ENCODE measurements at regions not wholly inside any gene's neighbourhood (a gene's known extent, or its start where the extent isn't known, plus 50 kb on each side); places are given as distances from the start of the nearest gene placed in this dataset.

DNA sequence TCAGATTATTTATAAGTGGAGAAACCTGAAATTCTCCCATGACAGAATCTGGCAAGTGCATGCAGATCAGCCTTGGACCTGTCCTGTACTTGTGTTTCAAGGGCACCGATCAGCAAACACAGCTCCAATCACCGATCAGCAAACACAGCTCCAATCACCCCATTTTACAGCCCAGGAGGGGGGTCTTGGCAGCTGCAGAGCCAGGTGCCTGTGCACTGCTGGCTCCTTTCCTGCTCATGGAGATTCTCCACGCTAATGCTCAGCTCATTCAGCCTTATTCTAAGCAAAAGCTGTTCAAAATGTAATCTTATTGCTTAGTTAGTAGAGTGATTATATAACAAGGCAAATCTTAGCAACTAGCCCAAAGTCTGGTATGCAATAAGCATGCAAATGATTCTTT is 623.1 kb upstream of the HS6ST1 start:
- 34 to 37% methylated on average over 3 of the region's 3 CpGs for WGBS, 2 donors
- Histone ChIP-seq H3K4me1 (ENCODE audit: control insufficient read depth in 2 of 2, insufficient read depth in 2 of 2, low read length in 1 of 2) (no peaks in the 10 kb centered on the region), H3K27me3 (ENCODE audit: control insufficient read depth in 1 of 2, insufficient read depth in 2 of 2, low read length in 2 of 2) (no peaks in the 10 kb centered on the region), H3K36me3 (ENCODE audit: control insufficient read depth in 2 of 2, insufficient read depth in 2 of 2, low read length in 1 of 2) (no peaks in the 10 kb centered on the region), H3K4me3 (ENCODE audit: low read depth in 1 of 2, low read length in 2 of 2) (no peak overlapping the region), H3K9me3 (ENCODE audit: control insufficient read depth in 2 of 2, insufficient read depth in 1 of 2, low read depth in 1 of 2, low read length in 1 of 2) (no peaks in the 10 kb centered on the region), H3K27ac (ENCODE audit: low read depth in 2 of 2, low read length in 1 of 2) (no peak overlapping the region)

DNA sequence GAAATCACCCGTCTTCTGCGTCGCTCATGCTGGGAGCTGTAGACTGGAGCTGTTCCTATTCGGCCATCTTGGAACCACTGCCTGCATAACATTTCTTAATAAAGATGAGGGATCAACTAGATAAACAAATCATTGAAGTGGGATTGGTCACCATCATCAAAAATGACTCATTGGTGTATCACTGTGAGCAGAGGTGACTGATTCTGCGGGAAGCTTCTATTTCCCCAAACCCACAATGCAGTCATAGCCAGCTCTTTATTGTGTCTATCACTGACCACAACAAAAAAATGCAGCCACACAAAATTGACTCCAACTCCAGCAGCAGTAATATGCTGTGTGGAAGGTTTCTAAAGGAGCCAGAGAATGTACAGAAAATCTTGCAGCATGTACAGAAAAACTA is 630.7 kb upstream of the HS6ST1 start:
- Histone ChIP-seq H3K4me1 (ENCODE audit: control insufficient read depth in 2 of 2, insufficient read depth in 2 of 2, low read length in 1 of 2) (no peaks in the 10 kb centered on the region), H3K27ac (ENCODE audit: low read depth in 2 of 2, low read length in 1 of 2) (no peak overlapping the region), H3K9me3 (ENCODE audit: control insufficient read depth in 2 of 2, insufficient read depth in 1 of 2, low read depth in 1 of 2, low read length in 1 of 2) (no peaks in the 10 kb centered on the region), H3K4me3 (ENCODE audit: low read depth in 1 of 2, low read length in 2 of 2) (no peak overlapping the region), H3K36me3 (ENCODE audit: control insufficient read depth in 2 of 2, insufficient read depth in 2 of 2, low read length in 1 of 2) (no peaks in the 10 kb centered on the region), H3K27me3 (ENCODE audit: control insufficient read depth in 1 of 2, insufficient read depth in 2 of 2, low read length in 2 of 2) (no peaks in the 10 kb centered on the region)
- WGBS, 2 donors: 89 to 92% methylated on average over 5 of the region's 5 CpGs

DNA sequence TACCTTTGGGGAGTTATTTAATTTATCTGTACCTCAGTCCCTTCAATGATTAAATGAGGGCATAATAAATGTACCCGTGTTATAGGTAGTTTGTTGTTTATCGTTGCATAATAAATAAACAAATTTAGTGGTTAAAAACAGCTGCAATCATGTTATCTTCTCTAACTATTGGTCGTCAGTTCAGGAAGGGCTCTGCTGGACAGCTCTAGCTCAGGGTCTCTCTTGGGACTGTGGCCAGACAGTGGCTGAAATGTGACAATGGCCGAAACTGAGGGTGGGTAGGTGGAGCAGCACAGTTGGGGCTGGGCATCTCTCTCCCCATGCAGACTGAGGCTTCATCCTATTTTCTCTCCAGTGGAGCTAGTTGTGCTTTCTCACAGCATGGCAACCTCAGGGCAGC is 632.1 kb upstream of the HS6ST1 start:
- Histone ChIP-seq H3K9me3 (ENCODE audit: control insufficient read depth in 2 of 2, insufficient read depth in 1 of 2, low read depth in 1 of 2, low read length in 1 of 2) (no peaks in the 10 kb centered on the region), H3K36me3 (ENCODE audit: control insufficient read depth in 2 of 2, insufficient read depth in 2 of 2, low read length in 1 of 2) (no peaks in the 10 kb centered on the region), H3K27me3 (ENCODE audit: control insufficient read depth in 1 of 2, insufficient read depth in 2 of 2, low read length in 2 of 2) (no peaks in the 10 kb centered on the region), H3K27ac (ENCODE audit: low read depth in 2 of 2, low read length in 1 of 2) (no peak overlapping the region), H3K4me3 (ENCODE audit: low read depth in 1 of 2, low read length in 2 of 2) (no peak overlapping the region), H3K4me1 (ENCODE audit: control insufficient read depth in 2 of 2, insufficient read depth in 2 of 2, low read length in 1 of 2) (no peaks in the 10 kb centered on the region)
- WGBS, 2 donors: 62 to 65% methylated on average over 4 of the region's 4 CpGs

DNA sequence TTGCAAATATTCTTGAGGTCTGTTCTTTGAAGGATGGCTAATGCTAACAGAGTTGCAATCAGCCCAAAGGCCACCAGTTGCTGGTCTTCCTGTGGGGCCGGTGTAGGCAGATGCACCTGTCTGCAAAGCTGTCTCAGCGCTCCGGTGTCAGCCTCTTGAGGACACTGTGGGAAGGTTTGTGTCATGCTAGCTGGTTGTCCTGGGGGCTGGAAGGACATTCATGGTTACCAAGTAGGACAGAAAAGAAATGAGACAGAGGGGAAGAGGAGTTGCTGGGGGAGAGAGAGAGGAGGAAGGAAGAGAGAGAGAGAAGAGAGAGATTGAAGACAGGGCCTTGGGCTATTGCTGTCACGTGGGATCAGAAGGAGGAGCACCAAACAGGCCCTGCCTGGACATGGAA is 639.6 kb upstream of the HS6ST1 start:
- H3K36me3 ChIP-seq (ENCODE audit: control insufficient read depth in 2 of 2, insufficient read depth in 2 of 2, low read length in 1 of 2): no peaks in the 10 kb centered on the region
- H3K27ac ChIP-seq (ENCODE audit: low read depth in 2 of 2, low read length in 1 of 2): no peak overlapping the region
- 82 to 84% methylated on average over 4 of the region's 4 CpGs for WGBS, 2 donors
- H3K9me3 ChIP-seq (ENCODE audit: control insufficient read depth in 2 of 2, insufficient read depth in 1 of 2, low read depth in 1 of 2, low read length in 1 of 2): peaks cover 3 to 6% of the 10 kb centered on the region in 2 donors
- H3K27me3 ChIP-seq (ENCODE audit: control insufficient read depth in 1 of 2, insufficient read depth in 2 of 2, low read length in 2 of 2): no peaks in the 10 kb centered on the region
- no peaks in the 10 kb centered on the region for H3K4me1 ChIP-seq (ENCODE audit: control insufficient read depth in 2 of 2, insufficient read depth in 2 of 2, low read length in 1 of 2)
- no peak overlapping the region for H3K4me3 ChIP-seq (ENCODE audit: low read depth in 1 of 2, low read length in 2 of 2)

DNA sequence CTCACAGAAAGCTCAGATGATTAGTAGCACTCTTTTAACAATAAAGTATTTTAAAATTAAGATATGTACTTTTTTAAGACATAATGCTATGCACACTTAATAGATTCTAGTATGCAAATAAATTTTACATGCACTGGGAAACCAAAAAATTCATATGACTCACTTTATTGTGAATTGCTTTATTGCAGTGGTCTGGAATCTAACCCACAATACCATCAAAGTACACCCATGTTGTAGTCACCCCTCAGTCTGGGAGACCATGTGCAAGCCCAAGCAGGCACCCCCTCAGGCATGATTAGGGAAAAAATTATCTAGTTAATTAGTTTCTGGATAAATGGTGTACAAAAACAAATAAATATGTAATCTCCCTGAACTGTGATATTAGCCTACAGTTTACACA is 649.0 kb upstream of the HS6ST1 start:
- Histone ChIP-seq H3K9me3 (ENCODE audit: control insufficient read depth in 2 of 2, insufficient read depth in 1 of 2, low read depth in 1 of 2, low read length in 1 of 2) (no peaks in the 10 kb centered on the region), H3K27me3 (ENCODE audit: control insufficient read depth in 1 of 2, insufficient read depth in 2 of 2, low read length in 2 of 2) (no peaks in the 10 kb centered on the region), H3K4me1 (ENCODE audit: control insufficient read depth in 2 of 2, insufficient read depth in 2 of 2, low read length in 1 of 2) (no peaks in the 10 kb centered on the region), H3K36me3 (ENCODE audit: control insufficient read depth in 2 of 2, insufficient read depth in 2 of 2, low read length in 1 of 2) (no peaks in the 10 kb centered on the region), H3K27ac (ENCODE audit: low read depth in 2 of 2, low read length in 1 of 2) (no peak overlapping the region), H3K4me3 (ENCODE audit: low read depth in 1 of 2, low read length in 2 of 2) (no peak overlapping the region)

DNA sequence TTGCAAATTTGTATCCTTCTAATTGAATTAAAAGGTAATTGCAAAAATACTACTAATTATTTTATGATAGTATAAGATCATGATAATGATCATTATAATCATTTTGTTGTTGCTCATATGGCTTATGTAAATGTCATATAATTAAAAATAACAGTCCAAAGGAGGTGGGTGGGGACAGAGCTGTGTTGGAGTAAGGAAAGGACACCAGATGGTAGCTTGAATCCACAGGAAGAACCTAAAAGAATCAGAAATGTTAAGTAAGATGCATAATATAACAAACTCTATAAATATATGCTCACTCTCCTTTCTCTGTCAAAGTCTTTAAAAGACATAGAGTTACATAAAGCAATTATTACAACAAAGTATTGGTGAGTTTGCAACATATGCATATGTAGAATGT is 650.7 kb upstream of the HS6ST1 start:
- Histone ChIP-seq H3K4me1 (ENCODE audit: control insufficient read depth in 2 of 2, insufficient read depth in 2 of 2, low read length in 1 of 2) (no peaks in the 10 kb centered on the region), H3K9me3 (ENCODE audit: control insufficient read depth in 2 of 2, insufficient read depth in 1 of 2, low read depth in 1 of 2, low read length in 1 of 2) (no peaks in the 10 kb centered on the region), H3K27ac (ENCODE audit: low read depth in 2 of 2, low read length in 1 of 2) (no peak overlapping the region), H3K4me3 (ENCODE audit: low read depth in 1 of 2, low read length in 2 of 2) (no peak overlapping the region), H3K36me3 (ENCODE audit: control insufficient read depth in 2 of 2, insufficient read depth in 2 of 2, low read length in 1 of 2) (no peaks in the 10 kb centered on the region), H3K27me3 (ENCODE audit: control insufficient read depth in 1 of 2, insufficient read depth in 2 of 2, low read length in 2 of 2) (no peaks in the 10 kb centered on the region)

DNA sequence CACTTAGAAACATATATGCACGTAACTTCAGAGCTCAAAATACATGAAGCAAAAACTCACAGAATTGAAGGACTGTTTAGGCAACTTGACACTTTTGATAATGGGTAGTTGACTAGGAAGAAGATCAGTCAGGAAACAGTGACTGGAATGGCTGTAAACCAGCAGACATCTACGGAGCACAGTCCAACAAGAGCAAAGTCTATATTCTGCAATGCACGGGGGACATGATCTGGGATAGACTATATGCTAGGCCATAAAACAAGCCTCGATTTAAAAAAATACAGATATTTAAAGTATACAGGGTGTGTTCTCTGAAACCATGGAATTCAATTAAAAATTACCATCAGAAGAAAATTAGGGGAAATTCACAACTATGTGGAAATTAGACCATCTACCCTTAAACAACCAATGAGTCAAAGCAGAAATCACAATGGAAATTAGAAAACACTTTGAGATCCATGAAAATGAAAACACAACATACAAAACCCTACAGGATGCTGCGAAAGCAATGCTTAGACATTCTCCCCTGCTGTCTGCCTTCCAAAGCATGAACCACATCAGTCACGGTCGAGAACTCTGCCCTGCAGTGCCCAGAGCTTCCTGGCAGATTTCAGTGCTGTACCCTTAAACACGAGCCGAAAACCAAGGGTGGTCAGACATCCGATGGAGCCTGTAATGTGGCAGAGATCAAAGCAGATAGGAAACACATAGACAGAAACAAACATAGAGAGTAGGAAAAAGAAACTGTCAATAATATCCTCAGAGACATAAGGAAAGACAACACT is 651.9 kb upstream of the HS6ST1 start:
- no peaks in the 10 kb centered on the region for H3K4me1 ChIP-seq (ENCODE audit: control insufficient read depth in 2 of 2, insufficient read depth in 2 of 2, low read length in 1 of 2)
- no peak overlapping the region for H3K4me3 ChIP-seq (ENCODE audit: low read depth in 1 of 2, low read length in 2 of 2)
- WGBS, 2 donors: 65 to 69% methylated on average over 10 of the region's 10 CpGs
- H3K27me3 ChIP-seq (ENCODE audit: control insufficient read depth in 1 of 2, insufficient read depth in 2 of 2, low read length in 2 of 2): no peaks in the 10 kb centered on the region
- H3K27ac ChIP-seq (ENCODE audit: low read depth in 2 of 2, low read length in 1 of 2): no peak overlapping the region
- no peaks in the 10 kb centered on the region for H3K9me3 ChIP-seq (ENCODE audit: control insufficient read depth in 2 of 2, insufficient read depth in 1 of 2, low read depth in 1 of 2, low read length in 1 of 2)
- no peaks in the 10 kb centered on the region for H3K36me3 ChIP-seq (ENCODE audit: control insufficient read depth in 2 of 2, insufficient read depth in 2 of 2, low read length in 1 of 2)

DNA sequence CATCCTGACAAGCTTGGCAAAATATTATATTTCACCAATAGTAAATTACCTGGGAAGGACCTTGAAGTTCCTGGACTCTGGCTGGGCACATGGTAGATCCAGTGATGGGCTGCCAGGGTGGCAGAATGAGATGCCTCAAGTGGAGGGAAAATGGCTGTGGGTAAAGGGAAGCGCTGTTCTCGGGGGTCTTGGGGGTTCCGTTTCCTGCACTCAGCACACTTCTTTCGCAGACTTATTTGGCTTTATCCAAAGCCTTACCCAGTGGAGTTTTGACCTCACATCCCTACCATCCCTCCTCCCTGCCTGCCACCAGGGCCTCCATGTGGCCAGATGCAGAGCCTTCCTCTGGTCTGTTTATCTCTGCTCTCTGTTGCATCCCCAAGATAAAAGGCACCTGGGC is 654.9 kb upstream of the HS6ST1 start:
- 89 to 91% methylated on average over 4 of the region's 4 CpGs for WGBS, 2 donors
- Histone ChIP-seq H3K4me3 (ENCODE audit: low read depth in 1 of 2, low read length in 2 of 2) (no peak overlapping the region), H3K27me3 (ENCODE audit: control insufficient read depth in 1 of 2, insufficient read depth in 2 of 2, low read length in 2 of 2) (no peaks in the 10 kb centered on the region), H3K36me3 (ENCODE audit: control insufficient read depth in 2 of 2, insufficient read depth in 2 of 2, low read length in 1 of 2) (no peaks in the 10 kb centered on the region), H3K27ac (ENCODE audit: low read depth in 2 of 2, low read length in 1 of 2) (no peak overlapping the region), H3K9me3 (ENCODE audit: control insufficient read depth in 2 of 2, insufficient read depth in 1 of 2, low read depth in 1 of 2, low read length in 1 of 2) (no peaks in the 10 kb centered on the region), H3K4me1 (ENCODE audit: control insufficient read depth in 2 of 2, insufficient read depth in 2 of 2, low read length in 1 of 2) (no peaks in the 10 kb centered on the region)

DNA sequence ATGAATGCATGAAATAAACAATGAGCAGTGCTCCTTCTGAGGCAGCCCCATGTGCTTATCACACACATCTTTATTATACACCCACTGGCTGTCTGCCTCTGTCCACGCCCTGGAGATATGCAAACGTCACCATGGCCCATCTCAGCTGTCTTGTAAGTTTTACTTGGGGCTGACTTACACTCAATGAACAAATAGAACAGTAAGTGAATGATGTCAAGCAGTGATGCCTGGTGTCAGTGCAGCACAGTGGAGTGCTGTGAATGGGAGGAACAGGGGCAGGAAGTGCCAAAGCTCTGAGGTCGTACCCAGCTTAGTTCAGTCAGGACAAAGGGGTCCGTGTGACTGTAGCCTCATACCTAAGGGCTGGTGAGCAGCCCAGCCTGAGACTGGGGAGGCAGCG is 659.5 kb upstream of the HS6ST1 start:
- WGBS, 2 donors: 50 to 51% methylated on average over 5 of the region's 5 CpGs
- Histone ChIP-seq H3K4me1 (ENCODE audit: control insufficient read depth in 2 of 2, insufficient read depth in 2 of 2, low read length in 1 of 2) (peaks cover 0 to 5% of the 10 kb centered on the region in 2 donors), H3K27me3 (ENCODE audit: control insufficient read depth in 1 of 2, insufficient read depth in 2 of 2, low read length in 2 of 2) (no peaks in the 10 kb centered on the region), H3K27ac (ENCODE audit: low read depth in 2 of 2, low read length in 1 of 2) (no peak overlapping the region), H3K9me3 (ENCODE audit: control insufficient read depth in 2 of 2, insufficient read depth in 1 of 2, low read depth in 1 of 2, low read length in 1 of 2) (no peaks in the 10 kb centered on the region), H3K4me3 (ENCODE audit: low read depth in 1 of 2, low read length in 2 of 2) (no peak overlapping the region), H3K36me3 (ENCODE audit: control insufficient read depth in 2 of 2, insufficient read depth in 2 of 2, low read length in 1 of 2) (no peaks in the 10 kb centered on the region)

DNA sequence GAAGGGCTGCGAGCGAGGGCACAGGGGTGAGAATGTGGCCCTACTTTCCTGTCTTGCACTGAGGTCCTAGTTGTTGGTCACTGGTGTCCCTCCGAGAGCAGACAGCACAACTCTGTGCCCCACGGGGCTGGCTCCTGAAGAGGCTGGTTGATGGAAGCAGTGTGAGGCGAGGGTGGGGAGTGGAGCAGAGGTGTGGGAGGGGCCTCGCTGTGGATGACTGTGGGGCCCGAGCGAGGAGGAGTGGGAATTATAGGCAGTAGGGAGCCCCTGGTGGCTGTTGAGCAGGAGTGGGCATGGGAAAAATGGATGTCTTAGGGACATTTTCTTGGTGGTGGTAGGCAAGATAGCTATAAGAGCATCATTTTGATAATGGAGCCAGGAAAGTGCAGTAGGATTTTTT is 660.5 kb upstream of the HS6ST1 start:
- Histone ChIP-seq H3K9me3 (ENCODE audit: control insufficient read depth in 2 of 2, insufficient read depth in 1 of 2, low read depth in 1 of 2, low read length in 1 of 2) (no peaks in the 10 kb centered on the region), H3K36me3 (ENCODE audit: control insufficient read depth in 2 of 2, insufficient read depth in 2 of 2, low read length in 1 of 2) (no peaks in the 10 kb centered on the region), H3K4me1 (ENCODE audit: control insufficient read depth in 2 of 2, insufficient read depth in 2 of 2, low read length in 1 of 2) (peaks cover 0 to 5% of the 10 kb centered on the region in 2 donors), H3K27me3 (ENCODE audit: control insufficient read depth in 1 of 2, insufficient read depth in 2 of 2, low read length in 2 of 2) (no peaks in the 10 kb centered on the region), H3K4me3 (ENCODE audit: low read depth in 1 of 2, low read length in 2 of 2) (no peak overlapping the region), H3K27ac (ENCODE audit: low read depth in 2 of 2, low read length in 1 of 2) (no peak overlapping the region)
- 81 to 90% methylated on average over 8 of the region's 8 CpGs for WGBS, 2 donors
